ENCODE measurements at regions not wholly inside any gene's neighbourhood (a gene's known extent, or its start where the extent isn't known, plus 50 kb on each side); places are given as distances from the start of the nearest gene placed in this dataset.
"Not testable (repeated sequence)": the region's sequence is repeated elsewhere in the genome, so short reads cannot be mapped to it uniquely, and the experiment has no call there.

GRCh38 chr6:167470836-167471547, 146.1 kb downstream of the TTLL2 start:
- DNase-seq, result no peak

DNA sequence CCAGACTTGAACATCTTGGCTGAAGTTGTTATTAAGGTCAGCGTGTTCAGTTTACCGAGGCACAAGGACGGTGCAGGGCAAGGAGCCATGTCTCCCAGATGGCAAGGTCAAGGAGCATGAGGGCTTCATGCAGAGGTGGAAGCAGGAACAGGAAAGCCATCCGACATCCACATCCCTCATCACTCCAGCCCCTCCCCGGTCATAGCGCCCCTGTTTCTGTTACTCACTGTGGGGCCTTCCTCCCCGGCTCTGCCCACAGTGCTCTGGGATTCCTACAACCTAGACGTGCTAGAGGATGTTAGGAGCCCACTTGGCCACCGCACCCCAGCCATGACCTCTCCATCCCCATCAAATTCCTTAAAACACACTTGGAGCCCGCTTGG, 146.7 kb downstream of the TTLL2 start:
- DNase-seq, result no peak

DNA sequence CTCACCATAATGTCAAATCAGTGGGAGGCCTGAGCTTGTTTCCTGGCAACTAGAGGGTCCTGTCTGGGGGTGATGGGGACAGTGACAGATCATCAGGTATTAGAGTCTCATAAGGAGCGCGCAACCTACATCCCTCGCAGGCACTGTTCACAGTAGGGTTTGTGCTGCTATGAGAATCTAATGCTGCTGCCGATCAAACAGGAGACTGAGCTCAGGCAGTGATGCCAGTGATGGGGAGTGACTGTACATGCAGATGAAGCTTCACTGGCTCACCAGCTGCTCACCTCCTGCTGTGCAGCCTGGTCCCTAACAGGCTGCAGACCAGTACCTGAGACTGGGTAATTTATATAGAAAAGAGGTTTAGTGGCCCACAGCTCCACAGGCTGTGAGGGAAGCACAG, 147.3 kb downstream of the TTLL2 start:
- DNase-seq, result peak in 1 of 3 experiments; percentile 56

DNA sequence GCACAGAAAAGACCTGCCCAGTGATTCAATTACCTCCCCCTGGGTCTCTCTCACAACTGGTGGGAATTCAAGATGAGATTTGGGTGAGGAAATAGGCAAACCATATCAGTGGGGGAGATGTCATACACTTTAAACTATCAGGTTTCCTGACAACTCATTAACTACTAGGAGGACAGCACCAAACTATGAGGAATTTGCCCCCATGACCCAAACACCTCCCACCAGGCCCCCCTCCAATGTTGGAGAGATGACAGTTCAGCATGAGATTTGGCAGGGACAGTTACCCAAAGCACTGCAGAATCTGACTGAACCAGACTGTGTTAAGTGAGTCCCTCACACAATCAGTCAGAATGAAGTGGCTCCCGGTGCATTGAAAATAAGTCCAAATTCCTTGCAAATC, 148.0 kb downstream of the TTLL2 start:
- DNase-seq, result no peak

DNA sequence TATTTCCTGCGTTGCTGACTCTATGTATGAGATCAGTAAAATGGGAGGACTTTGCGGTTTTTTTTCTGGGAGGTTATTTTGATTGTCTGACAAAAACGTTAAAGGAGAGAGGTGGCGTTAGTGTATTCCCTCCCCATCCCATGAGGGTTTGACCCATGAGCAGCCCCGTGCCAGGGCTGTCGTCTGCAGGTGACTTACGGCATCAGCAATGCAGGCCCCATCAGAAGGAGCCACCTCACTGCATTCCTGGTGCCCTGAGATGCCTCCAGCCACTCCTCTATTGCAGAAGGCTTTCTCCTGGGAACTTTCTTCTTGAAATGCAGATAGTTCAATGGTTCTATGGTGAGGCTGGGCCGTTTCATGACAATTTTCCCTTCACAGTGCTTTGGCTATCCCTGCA, 149.3 kb downstream of the TTLL2 start:
- no peak for DNase-seq

GRCh38 chr6:167474725-167475124, 149.8 kb downstream of the TTLL2 start:
- DNase-seq, result no peak

DNA sequence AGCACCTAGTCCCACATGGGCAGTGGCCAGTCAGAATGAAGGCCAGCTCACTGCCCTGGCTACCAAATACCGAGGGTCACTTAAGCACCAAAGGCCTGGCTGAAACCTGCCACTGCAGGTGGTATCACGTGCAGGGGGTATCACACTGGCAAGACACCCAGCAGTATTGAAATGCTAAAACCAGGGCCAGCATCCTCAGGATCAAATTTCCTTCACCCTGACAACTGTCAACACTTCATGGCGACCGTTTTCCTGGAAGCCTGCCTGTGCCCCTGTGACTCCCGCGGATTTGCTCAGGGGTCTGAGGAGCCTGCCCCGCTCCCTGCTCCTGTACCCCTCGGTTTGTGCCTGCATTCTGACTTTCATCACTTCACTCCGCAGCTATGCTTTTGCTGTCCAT, 151.1 kb downstream of the TTLL2 start:
- peak; percentile 21 to 75 (median 44) for DNase-seq

- DNase-seq, result no peak
Measured at GRCh38 chr6:167476844-167477595, 152.1 kb downstream of the TTLL2 start.

DNA sequence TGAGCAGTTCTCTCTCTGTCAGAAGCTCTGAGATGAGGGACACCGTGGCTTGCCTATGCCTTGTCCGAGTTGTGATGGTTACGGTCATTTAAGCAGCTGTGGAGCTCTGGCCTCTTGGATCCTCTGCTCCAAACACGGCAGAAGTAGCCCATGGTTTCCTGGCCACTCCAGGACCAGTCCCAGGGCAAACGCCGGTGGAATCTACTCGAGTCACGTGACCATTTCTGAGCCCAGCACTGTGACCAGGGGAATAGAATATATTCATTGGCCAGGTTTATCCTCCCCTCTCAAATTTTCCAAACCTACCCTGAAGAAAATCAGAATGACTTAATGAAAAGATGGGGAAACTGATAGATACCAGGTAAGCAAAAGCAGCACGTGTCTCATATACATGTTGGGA, 152.8 kb downstream of the TTLL2 start:
- DNase-seq, result no peak

DNA sequence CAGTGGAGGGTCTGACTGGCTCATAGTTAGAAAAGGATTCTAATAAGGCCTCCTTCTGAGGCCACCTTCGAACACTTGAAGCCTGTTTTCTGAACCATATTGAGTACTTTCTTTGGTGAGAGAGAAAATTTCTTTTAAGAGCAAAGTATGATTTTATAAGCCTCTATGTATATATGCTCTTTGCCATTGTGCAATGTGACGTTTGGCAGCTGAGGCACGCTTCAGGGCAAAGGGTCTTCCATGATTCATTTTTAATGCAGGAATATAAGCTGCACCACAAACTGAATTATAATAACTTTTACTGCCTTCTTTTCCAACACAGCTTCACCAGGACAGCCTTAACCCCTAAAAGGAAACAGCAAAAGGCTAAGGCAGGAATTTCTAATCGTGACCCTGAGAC, 154.4 kb downstream of the TTLL2 start:
- no peak for DNase-seq

DNA sequence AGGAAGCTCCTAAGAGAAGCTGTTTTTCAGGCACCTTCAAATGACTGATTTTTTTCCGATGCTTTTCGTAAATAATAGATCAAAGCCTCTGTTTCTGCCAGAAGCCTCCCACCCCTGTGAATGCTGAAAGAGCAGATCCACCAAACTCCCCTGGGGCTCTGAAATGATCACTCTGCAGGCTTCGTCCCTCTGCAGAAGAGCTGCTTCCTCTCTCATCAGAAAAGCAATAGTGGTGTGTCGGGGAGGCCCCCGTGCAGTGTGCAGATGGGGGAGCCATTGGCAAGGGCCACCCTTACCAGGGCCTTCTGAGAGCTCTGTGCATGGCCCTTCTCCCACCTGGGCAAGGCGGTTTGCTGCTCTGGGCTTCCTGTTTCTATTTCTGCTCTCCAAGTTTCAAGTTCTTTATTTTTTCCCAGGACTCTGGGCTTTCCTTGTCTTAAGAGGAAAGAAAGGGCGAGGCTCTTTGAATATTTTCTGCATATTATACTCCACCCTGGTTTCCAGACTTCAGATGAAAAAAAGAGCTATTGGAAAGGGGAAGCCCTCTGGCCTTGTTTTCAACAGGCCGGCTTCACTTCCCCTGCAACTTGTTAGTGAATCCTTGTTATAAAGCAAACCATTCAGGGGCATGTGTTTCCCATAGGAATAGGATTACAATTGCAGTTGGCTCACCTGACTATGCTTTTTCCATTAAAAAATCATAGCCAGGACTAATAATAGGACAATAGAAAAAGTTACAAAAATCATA, 155.2 kb downstream of the TTLL2 start:
- no peak for DNase-seq

DNA sequence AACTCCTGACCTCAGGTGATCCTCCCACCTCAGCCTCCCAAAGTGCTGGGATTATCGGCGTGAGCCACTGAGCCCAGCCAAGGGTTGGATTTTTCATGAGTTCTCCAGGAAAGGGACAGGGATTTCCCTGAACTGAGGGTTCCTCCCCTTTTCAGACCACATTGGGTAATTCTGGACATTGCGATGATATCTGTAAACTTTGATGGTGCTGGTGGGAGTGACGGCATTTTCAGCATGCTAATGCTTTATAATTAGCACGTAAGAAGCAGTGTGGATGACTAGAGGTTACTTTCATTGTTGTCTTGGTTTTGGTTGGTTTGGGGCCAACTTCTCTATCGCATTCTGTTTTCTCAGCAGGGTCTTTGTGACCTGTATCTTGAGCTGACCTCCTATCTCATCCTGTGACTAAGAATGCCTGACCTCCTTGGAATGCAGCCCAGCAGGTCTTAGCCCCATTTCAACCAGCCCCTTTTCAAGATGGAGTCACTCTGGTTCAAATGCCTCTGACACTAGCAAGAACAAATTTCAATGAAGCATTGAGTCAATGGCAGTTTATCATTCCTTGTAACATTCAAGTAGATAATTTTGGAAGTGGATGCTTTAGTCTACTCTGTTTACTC, 156.5 kb downstream of the TTLL2 start:
- DNase-seq, result no peak

DNA sequence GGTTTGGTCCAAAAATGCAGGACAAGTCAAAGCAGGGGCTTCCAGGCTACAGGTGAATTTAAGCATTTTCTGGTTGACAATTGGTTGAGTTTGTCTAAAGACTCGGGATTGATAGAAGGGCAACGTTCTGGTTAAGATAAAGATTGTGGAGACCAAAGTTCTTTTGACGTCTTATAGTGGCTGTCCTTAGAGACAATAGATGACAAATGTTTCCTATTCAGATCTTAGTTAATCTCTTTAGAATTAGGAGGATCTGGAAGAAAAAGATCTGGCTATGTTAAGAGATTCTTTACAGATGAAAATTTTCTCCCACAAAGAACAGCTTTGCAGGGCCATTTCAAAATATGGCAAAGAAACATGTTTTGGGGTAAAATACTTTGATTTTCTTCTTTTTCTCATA, 157.9 kb downstream of the TTLL2 start:
- DNase-seq, result not testable (repeated sequence)

- DNase-seq, result peak in 1 of 3 experiments; percentile 28
Measured at GRCh38 chr6:167485186-167485978, 160.5 kb downstream of the TTLL2 start.

DNA sequence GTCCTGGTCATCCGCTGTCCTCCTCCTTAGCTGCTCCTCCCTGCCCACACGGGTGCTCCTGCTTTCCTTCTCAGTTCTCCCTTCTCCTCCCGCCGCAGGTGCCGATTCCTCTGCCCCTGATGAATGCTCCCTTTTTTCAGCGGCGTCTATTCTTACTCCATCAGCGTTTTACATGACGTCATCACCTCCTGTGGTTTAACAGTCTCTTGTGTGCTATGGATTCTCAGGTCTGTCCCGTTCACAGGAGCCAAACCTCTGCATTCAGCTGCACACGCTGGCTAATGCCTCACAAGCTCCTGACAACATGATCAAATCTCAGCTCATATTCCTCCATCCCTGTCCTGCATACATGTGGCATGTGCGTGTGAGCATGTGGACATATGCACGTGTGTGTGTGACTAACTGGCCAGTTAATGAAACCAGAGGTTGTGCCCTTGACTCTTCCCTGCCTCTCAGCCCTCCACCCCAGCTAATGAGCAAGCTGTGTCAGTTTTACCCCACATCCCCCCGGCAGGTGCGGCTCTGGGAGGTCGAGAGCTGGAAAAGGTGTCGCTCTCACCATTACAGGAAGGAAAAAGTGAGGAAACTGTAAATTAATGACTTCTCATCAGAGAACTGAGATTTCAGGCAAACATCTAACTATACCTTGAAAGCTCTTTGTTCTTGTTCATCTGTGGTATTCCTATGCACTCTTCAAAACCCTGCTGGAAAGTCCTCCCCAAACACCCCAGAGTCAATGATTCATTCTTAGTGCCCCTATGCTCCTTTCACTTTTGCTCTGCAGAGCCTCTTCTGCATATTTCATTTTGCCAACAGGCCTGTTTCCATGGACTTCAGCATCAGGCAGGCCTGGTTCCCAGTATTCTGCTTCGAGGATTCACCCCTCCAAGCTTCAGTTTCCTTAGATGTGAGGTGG, 163.1 kb downstream of the TTLL2 start:
- peak in 1 of 3 experiments; percentile 10 for DNase-seq

- no peak for DNase-seq
Measured at GRCh38 chr6:167491438-167492099, 166.7 kb downstream of the TTLL2 start.

DNA sequence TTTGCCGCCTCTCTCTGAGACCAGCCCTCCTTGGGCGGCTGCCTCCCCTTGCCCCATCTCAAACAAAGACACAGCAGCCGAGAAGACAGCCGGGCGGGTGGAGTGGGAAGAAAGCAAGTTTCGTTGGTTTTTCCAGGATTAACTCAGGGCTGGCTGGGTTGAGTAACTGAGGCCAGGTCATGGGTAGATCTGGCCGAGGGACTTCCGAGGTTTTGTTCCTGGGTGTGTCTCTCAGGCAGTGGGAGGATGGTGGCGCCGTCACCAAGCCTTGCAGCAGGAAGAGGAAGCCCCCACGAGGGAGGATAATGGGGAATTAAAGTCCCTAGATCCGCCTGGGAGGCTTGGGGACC, 167.2 kb downstream of the TTLL2 start:
- DNase-seq, result no peak

GRCh38 chr6:167493310-167493709, 168.4 kb downstream of the TTLL2 start:
- DNase-seq, result no peak

GRCh38 chr6:167493976-167494697, 169.3 kb downstream of the TTLL2 start:
- DNase-seq, result peak in 1 of 3 experiments; percentile 44
